Kidney (tissue), 13 donors: ENCODE measurements at regions not wholly inside any gene's neighbourhood (a gene's known extent, or its start where the extent isn't known, plus 50 kb on each side); places are given as distances from the start of the nearest gene placed in this dataset.

Experiments
- DNase-seq, 5 donors: peaks; one replicate each; pipeline ENCODE4 v3.0.0-alpha.2; 2013 to 2020
- FAIRE-seq: peaks from 2 replicates; lab custom pipeline; 2012; peaks lifted over from hg19 to GRCh38; lab: Jason Lieb, UNC
- H3K27ac ChIP-seq, 2 donors: one replicate each; pipeline ENCODE4 v1.7.0; 2013; ENCODE audit warnings: low read depth in 2 of 2, low read length in 2 of 2, inconsistent platforms in 1 of 2
- H3K27me3 ChIP-seq: one replicate; pipeline ENCODE4 v1.7.1; 2013; ENCODE audit warnings: low read length, inconsistent platforms; ENCODE audit not compliant: control insufficient read depth, insufficient read depth
- H3K36me3 ChIP-seq, 3 donors: one replicate each; pipeline versions ENCODE4 v1.7.0 to v1.7.1; 2013; ENCODE audit warnings: low read length in 3 of 3, control low read depth in 1 of 3, inconsistent platforms in 1 of 3; ENCODE audit not compliant: insufficient read depth in 3 of 3, control insufficient read depth in 2 of 3
- H3K4me1 ChIP-seq, 3 donors: one replicate each; pipeline versions ENCODE4 v1.7.0 to v1.7.1; 2013; ENCODE audit warnings: low read length in 3 of 3, inconsistent platforms in 1 of 3, low read depth in 1 of 3; ENCODE audit not compliant: control insufficient read depth in 2 of 3, insufficient read depth in 2 of 3
- H3K4me3 ChIP-seq, 3 donors: one replicate each; pipeline versions ENCODE4 v1.7.0 to v1.8.1; 2013; ENCODE audit warnings: low read length in 3 of 3, control low read depth in 1 of 3, inconsistent platforms in 1 of 3
- H3K9ac ChIP-seq, 3 donors: one replicate each; pipeline versions ENCODE4 v1.7.0 to v1.7.1; 2013; ENCODE audit warnings: low read length in 3 of 3, control low read depth in 1 of 3, inconsistent platforms in 1 of 3
- H3K9me3 ChIP-seq, 3 donors: one replicate each; pipeline versions ENCODE4 v1.7.0 to v1.7.1; 2013; ENCODE audit warnings: low read length in 3 of 3, control low read depth in 1 of 3, inconsistent platforms in 1 of 3; ENCODE audit not compliant: control insufficient read depth in 2 of 3, insufficient read depth in 1 of 3
- intact Hi-C: fragments of 100-400 bp; cut with DNase I; formaldehyde crosslinking; loops from one replicate; pipeline ENCODE4 v1.11.1; 2022
- TF ChIP-seq, protein P1 (sequence below): IDR thresholded peaks from 3 replicates; pipeline ENCODE4 v1.5.1; 2012; ENCODE audit warnings: mild to moderate bottlenecking, moderate library complexity, borderline replicate concordance; ENCODE audit not compliant: insufficient read depth; ENCODE audit errors: extremely low read depth
- donor health status: control.
- donor health status: control.
- donor health status: control.
- donor health status: control.
- donor health status: control.
- donor health status: DM: yes; HTN: yes; CAD: no.
- donor health status: Normal renal cell carcinoma (clear cell type).

DNA sequence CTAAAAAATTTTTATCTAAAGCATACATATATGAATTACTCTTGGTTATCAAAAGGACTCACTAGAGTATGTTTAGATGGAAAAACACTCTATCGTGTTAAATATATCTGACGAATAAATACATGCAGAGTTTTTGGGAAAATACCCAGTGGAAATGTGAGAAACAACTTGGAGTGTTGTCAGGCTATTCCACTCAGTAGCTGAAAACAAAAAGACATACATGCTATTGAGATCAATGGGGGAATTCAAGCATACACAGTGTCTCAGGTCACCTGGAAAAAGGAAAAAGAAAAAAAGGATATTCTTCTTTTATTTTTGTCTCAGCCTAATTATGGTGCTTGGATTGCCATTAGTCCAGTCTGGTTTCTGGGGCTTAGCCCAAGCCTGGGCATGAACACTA lies 247.0 kb upstream of the LYPLAL1 start:
- H3K9ac ChIP-seq, result no peak overlapping the region
- FAIRE-seq (no peak), DNase-seq (no peak)
- no peaks in the 10 kb centered on the region for H3K27me3 ChIP-seq
- intact Hi-C loops, result no loop called here
- no peak overlapping the region for H3K27ac ChIP-seq
- H3K4me1 ChIP-seq, result no peaks in the 10 kb centered on the region
- no peaks in the 10 kb centered on the region for H3K9me3 ChIP-seq
- H3K36me3 ChIP-seq, result no peaks in the 10 kb centered on the region
- TF ChIP-seq, protein P1, sequence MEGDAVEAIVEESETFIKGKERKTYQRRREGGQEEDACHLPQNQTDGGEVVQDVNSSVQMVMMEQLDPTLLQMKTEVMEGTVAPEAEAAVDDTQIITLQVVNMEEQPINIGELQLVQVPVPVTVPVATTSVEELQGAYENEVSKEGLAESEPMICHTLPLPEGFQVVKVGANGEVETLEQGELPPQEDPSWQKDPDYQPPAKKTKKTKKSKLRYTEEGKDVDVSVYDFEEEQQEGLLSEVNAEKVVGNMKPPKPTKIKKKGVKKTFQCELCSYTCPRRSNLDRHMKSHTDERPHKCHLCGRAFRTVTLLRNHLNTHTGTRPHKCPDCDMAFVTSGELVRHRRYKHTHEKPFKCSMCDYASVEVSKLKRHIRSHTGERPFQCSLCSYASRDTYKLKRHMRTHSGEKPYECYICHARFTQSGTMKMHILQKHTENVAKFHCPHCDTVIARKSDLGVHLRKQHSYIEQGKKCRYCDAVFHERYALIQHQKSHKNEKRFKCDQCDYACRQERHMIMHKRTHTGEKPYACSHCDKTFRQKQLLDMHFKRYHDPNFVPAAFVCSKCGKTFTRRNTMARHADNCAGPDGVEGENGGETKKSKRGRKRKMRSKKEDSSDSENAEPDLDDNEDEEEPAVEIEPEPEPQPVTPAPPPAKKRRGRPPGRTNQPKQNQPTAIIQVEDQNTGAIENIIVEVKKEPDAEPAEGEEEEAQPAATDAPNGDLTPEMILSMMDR, result no peak
- no peak overlapping the region for H3K4me3 ChIP-seq

DNA sequence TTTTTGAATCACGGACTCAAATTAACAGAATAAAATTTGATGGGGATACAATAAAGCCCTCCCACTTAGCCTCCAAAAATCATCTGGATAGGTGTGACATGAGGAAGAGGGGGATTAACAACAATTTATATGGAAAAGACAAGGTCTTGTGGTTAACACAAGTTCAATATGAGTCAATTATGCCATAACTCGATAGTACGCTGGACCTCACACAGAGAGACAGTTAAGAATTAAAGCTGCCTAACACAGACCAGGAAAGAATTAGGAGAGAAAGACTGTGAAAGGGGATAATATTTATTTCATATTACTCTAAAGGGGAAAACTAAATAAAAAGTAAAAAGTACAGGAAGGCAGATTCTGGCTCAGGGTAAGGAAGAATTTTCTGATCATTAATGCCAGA lies 243.7 kb upstream of the LYPLAL1 start:
- no peaks in the 10 kb centered on the region for H3K27me3 ChIP-seq
- no peak overlapping the region for H3K27ac ChIP-seq
- no peaks in the 10 kb centered on the region for H3K4me1 ChIP-seq
- no peak for FAIRE-seq
- H3K36me3 ChIP-seq, result no peaks in the 10 kb centered on the region
- TF ChIP-seq, protein P1, result no peak
- DNase-seq, result no peak
- no peak overlapping the region for H3K4me3 ChIP-seq
- H3K9ac ChIP-seq, result no peak overlapping the region
- peaks cover 0 to 2% (median 0%) of the 10 kb centered on the region in 3 donors for H3K9me3 ChIP-seq
- intact Hi-C loops, result no loop called here

- TF ChIP-seq, protein P1, result no peak
- no peak overlapping the region for H3K27ac ChIP-seq
- DNase-seq, result peak in 1 of 5 donors; percentile 16
- no peaks in the 10 kb centered on the region for H3K27me3 ChIP-seq
- no peak overlapping the region for H3K4me3 ChIP-seq
- intact Hi-C loops, result no loop called here
- H3K36me3 ChIP-seq, result no peaks in the 10 kb centered on the region
- no peak overlapping the region for H3K9ac ChIP-seq
- H3K4me1 ChIP-seq, result no peaks in the 10 kb centered on the region
- FAIRE-seq, result no peak
- H3K9me3 ChIP-seq, result peaks cover 0 to 2% (median 0%) of the 10 kb centered on the region in 3 donors
Observed at GRCh38 chr1:218930472-218931241, 243.0 kb upstream of the LYPLAL1 start.
